Mammary epithelial cell (primary cell): ENCODE measurements at regions not wholly inside any gene's neighbourhood (a gene's known extent, or its start where the extent isn't known, plus 50 kb on each side); places are given as distances from the start of the nearest gene placed in this dataset.

Experiments
- CTCF ChIP-seq, 2 donors: IDR thresholded peaks in 1 of 2; conservative IDR thresholded peaks in 1 of 2; 2 replicates each; pipeline ENCODE4 v1.5.1; 2011 to 2012; ENCODE audit warnings: inconsistent platforms in 2 of 2, low read length in 2 of 2, mild to moderate bottlenecking in 2 of 2, control low read depth in 1 of 2, low read depth in 1 of 2; ENCODE audit not compliant: insufficient read depth in 1 of 2; ENCODE audit errors: extremely low read depth in 1 of 2
- EZH2 ChIP-seq: IDR thresholded peaks from 2 replicates; pipeline ENCODE4 v1.6.1; 2012; ENCODE audit warnings: low read length, inconsistent platforms, borderline replicate concordance

GRCh38 chr6:167499161-167499660, 174.3 kb downstream of the TTLL2 start:
- no peak for TF ChIP-seq CTCF (conservative IDR thresholded peaks at IDR 0.05 in 1 of 2, IDR thresholded peaks at IDR 0.05 in 1 of 2; ENCODE audit: extremely low read depth in 1 of 2, insufficient read depth in 1 of 2, low read depth in 1 of 2, low read length in 2 of 2)
- no peak for TF ChIP-seq EZH2
